PC-3 (cell line): ENCODE measurements at regions not wholly inside any gene's neighbourhood (a gene's known extent, or its start where the extent isn't known, plus 50 kb on each side); places are given as distances from the start of the nearest gene placed in this dataset.

Experiments used
- ATAC-seq: fragments of 200-7000 bp; cut with Tn5 transposase; 2 replicates; pipeline ENCODE4 v1.9.1; 2020; ENCODE audit warnings: mild to moderate bottlenecking, moderate library complexity
- BruUV-seq: library from RNA; stranded (reverse); fragments of 400-500 nt; replicated peaks from 2 replicates; lab custom pipeline; 2021; lab: Mats Ljungman, UMichigan
- CTCF ChIA-PET: fragments of 300-600 bp; sonication (Branson Sonifier 250); formaldehyde crosslinking; loops from one replicate; lab custom pipeline; 2022; ENCODE audit warnings: antibody characterized with exemption; lab: Charles Lee
- POLR2A ChIA-PET: fragments of 300-600 bp; sonication (Branson Sonifier 250); formaldehyde crosslinking; loops from one replicate; lab custom pipeline; 2022; ENCODE audit warnings: antibody characterized with exemption; ENCODE audit not compliant: unreplicated experiment; lab: Charles Lee
- DNase-seq: peaks from one replicate; pipeline ENCODE4 v3.0.0-alpha.2; 2015
- H2AFZ ChIP-seq: fragments of 300-600 bp; sonication (generic); 2 replicates; pipeline ENCODE4 v1.6.0; 2016; ENCODE audit warnings: antibody characterized with exemption, low read length
- H3F3A ChIP-seq: fragments of 300-600 bp; sonication (generic); one replicate; pipeline ENCODE4 v1.6.0; 2017; ENCODE audit warnings: antibody characterized with exemption, low read length, control low read depth, mild to moderate bottlenecking; ENCODE audit not compliant: unreplicated experiment
- H3K27ac ChIP-seq: fragments of 300-600 bp; sonication (generic); 2 replicates; pipeline ENCODE4 v1.5.1; 2016; ENCODE audit warnings: mild to moderate bottlenecking, low read length
- H3K27me3 ChIP-seq: fragments of 300-600 bp; sonication (generic); 2 replicates; pipeline ENCODE4 v1.6.1; 2016; ENCODE audit warnings: low read length, mixed read lengths
- H3K36me3 ChIP-seq: fragments of 300-600 bp; sonication (generic); 2 replicates; pipeline ENCODE4 v1.6.1; 2016; ENCODE audit warnings: low read depth, mixed run types, low read length, mixed read lengths
- H3K4me1 ChIP-seq: fragments of 300-600 bp; sonication (generic); 2 replicates; pipeline ENCODE4 v1.5.1; 2016; ENCODE audit warnings: low read length; ENCODE audit not compliant: insufficient read depth
- H3K4me2 ChIP-seq: fragments of 300-600 bp; sonication (generic); 2 replicates; pipeline ENCODE4 v1.6.0; 2016; ENCODE audit warnings: low read length
- H3K4me3 ChIP-seq: fragments of 300-600 bp; sonication (generic); 2 replicates; pipeline ENCODE4 v1.5.1; 2016; ENCODE audit warnings: mild to moderate bottlenecking, low read length, mixed read lengths
- H3K79me2 ChIP-seq: fragments of 300-600 bp; sonication (generic); 2 replicates; pipeline ENCODE4 v1.6.1; 2017; ENCODE audit warnings: low read length, mixed read lengths
- H3K9ac ChIP-seq: fragments of 300-600 bp; sonication (generic); 2 replicates; pipeline ENCODE4 v1.6.0; 2016; ENCODE audit warnings: mild to moderate bottlenecking, low read length
- H3K9me2 ChIP-seq: fragments of 300-600 bp; sonication (generic); replicated peaks from 2 replicates; pipeline ENCODE4 v1.6.1; 2016; ENCODE audit warnings: mixed run types, low read length, mixed read lengths
- H3K9me3 ChIP-seq: fragments of 300-600 bp; sonication (generic); 2 replicates; pipeline ENCODE4 v1.6.1; 2016; ENCODE audit warnings: low read length, mixed read lengths
- H4K20me1 ChIP-seq: fragments of 300-600 bp; sonication (generic); 2 replicates; pipeline ENCODE4 v1.6.1; 2016; ENCODE audit warnings: low read length, mixed read lengths
- EZH2 ChIP-seq: fragments of 300-600 bp; sonication (generic); IDR thresholded peaks from one replicate; pipeline ENCODE4 v1.6.1; 2017; ENCODE audit warnings: antibody characterized with exemption, mild to moderate bottlenecking, low read length; ENCODE audit not compliant: unreplicated experiment
- EZH2phosphoT487 ChIP-seq: fragments of 300-600 bp; sonication (generic); IDR thresholded peaks from 2 replicates; pipeline ENCODE4 v1.6.1; 2018; ENCODE audit warnings: mild to moderate bottlenecking, antibody characterized with exemption, low read length, borderline replicate concordance
- intact Hi-C: fragments of 100-400 bp; cut with micrococcal nuclease; formaldehyde crosslinking; loops from 2 replicates; pipeline ENCODE4 v1.9.0; 2023
- TF ChIP-seq, protein P1 (sequence below): fragments of 300-600 bp; sonication (generic); conservative IDR thresholded peaks from 2 replicates; pipeline ENCODE4 v1.5.1; 2017; ENCODE audit warnings: antibody characterized with exemption, low read depth, mild to moderate bottlenecking, low read length

DNA sequence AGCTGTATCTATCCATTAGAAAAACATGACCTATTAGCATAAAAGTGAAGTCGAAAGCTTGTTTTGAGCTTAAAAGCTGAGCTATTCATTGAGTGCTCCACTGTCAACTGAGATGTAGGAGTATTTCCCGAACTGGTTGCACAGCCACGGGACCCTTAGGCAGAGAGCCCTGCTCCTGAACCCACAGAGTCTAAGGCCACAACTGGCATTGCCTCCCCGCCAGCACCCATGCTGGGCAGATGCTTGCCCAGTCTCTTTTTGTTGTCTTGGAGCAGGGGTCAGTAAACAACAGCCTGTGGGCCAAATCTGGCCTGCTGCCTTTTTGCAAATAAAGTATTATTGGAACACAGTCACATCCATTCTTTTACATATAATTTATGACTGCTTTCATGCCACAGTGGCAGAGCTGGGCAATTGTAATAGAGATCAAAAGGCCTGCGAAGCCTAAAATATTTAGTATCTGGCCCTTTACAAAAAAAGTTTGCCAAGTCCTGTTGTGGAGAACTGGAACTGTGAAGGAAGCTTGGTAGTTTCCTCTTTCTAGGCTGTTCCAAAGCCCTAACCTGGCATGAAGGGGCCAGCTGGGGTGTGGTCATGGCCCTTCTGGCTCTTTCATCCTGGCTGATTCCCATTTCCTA is 58.4 kb upstream of the WAPL start:
- Histone ChIP-seq H3K27ac (no peak overlapping the region), H3K9ac (no peak overlapping the region), H3K36me3 (no peaks in the 10 kb centered on the region), H3K9me3 (no peaks in the 10 kb centered on the region), H3K27me3 (no peaks in the 10 kb centered on the region), H3F3A (no peaks in the 10 kb centered on the region), H2AFZ (no peak overlapping the region), H3K79me2 (no peaks in the 10 kb centered on the region), H4K20me1 (no peaks in the 10 kb centered on the region), H3K4me1 (no peaks in the 10 kb centered on the region), H3K4me3 (no peak overlapping the region), H3K9me2 (no peaks in the 10 kb centered on the region), H3K4me2 (no peak overlapping the region)
- no peak for ATAC-seq
- POLR2A ChIA-PET, result no interaction called here
- CTCF ChIA-PET, result no interaction called here
- TF ChIP-seq EZH2phosphoT487 (no peak), EZH2 (no peak)
- TF ChIP-seq, protein P1, sequence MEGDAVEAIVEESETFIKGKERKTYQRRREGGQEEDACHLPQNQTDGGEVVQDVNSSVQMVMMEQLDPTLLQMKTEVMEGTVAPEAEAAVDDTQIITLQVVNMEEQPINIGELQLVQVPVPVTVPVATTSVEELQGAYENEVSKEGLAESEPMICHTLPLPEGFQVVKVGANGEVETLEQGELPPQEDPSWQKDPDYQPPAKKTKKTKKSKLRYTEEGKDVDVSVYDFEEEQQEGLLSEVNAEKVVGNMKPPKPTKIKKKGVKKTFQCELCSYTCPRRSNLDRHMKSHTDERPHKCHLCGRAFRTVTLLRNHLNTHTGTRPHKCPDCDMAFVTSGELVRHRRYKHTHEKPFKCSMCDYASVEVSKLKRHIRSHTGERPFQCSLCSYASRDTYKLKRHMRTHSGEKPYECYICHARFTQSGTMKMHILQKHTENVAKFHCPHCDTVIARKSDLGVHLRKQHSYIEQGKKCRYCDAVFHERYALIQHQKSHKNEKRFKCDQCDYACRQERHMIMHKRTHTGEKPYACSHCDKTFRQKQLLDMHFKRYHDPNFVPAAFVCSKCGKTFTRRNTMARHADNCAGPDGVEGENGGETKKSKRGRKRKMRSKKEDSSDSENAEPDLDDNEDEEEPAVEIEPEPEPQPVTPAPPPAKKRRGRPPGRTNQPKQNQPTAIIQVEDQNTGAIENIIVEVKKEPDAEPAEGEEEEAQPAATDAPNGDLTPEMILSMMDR, result no peak
- no peak for DNase-seq
- intact Hi-C loops, result no loop called here
- BruUV-seq, result no TSS peak

DNA sequence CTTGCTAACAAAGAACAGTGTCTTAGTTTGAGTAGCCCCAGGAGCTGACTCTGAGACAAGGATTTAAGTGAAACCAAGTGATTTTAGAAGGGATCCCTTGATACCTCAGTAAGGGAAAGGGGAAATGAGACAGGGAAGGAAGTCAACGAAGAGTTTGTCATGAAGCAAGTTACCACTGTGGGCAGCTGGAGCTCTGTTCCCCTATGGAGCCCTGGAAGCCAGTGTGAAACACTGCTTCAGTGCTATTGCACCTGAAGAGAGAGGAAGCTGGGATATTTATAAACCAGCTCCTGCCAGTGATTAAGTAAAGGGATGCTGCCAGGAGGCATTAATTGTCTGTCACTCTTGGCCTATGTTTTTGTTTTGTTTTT is 58.9 kb upstream of the WAPL start:
- CTCF ChIA-PET, result no interaction called here
- H3K9me3 ChIP-seq, result no peaks in the 10 kb centered on the region
- no TSS peak for BruUV-seq

DNA sequence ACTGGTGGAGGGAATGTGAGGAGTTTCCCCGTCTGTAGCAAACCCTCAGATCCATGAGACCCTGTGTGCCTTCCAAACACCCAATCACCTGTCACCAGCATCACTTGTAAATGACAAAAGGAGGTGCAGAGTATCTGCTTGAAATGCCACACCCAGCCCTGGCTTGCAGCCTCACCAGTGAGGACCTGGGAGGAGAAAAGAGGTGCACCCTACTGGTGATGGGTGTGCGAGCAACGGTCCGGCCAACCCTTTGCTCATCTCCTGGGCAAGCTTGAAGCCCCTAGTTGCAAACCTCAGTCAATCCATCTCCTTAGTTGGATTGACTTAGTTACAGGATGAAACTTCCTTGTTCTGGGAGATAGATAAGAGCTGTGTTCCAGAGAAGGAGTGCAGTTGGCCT is 62.4 kb upstream of the WAPL start:
- Histone ChIP-seq H3K4me1 (no peaks in the 10 kb centered on the region; the same call in 1 of the 2 replicates), H3K4me3 (no peak overlapping the region), H3K79me2 (no peaks in the 10 kb centered on the region), H4K20me1 (no peaks in the 10 kb centered on the region), H2AFZ (no peak overlapping the region), H3F3A (no peaks in the 10 kb centered on the region), H3K9me2 (no peaks in the 10 kb centered on the region), H3K9ac (no peak overlapping the region), H3K27me3 (no peaks in the 10 kb centered on the region), H3K36me3 (no peaks in the 10 kb centered on the region), H3K4me2 (no peak overlapping the region), H3K27ac (no peak overlapping the region), H3K9me3 (no peaks in the 10 kb centered on the region)
- ChIA-PET CTCF (no interaction called here), POLR2A (no interaction called here)
- DNase-seq (peak; percentile 15), ATAC-seq (peak; percentile 32; the same call in 1 of the 2 replicates)
- no TSS peak for BruUV-seq
- TF ChIP-seq, protein P1, result 0 out of 2 replicates have a peak, but pooled peaks have one; percentile 17
- TF ChIP-seq EZH2, result no peak
- TF ChIP-seq EZH2phosphoT487, result no peak
- intact Hi-C loops, result no loop called here

More for the DNA sequence above, 58.9 kb upstream of the WAPL start:
- DNase-seq (no peak), ATAC-seq (no peak)
- H3F3A ChIP-seq, result no peaks in the 10 kb centered on the region
- no peak for TF ChIP-seq EZH2phosphoT487
- no peak for TF ChIP-seq EZH2
- TF ChIP-seq, protein P1, result no peak
- H3K4me1 ChIP-seq, result no peaks in the 10 kb centered on the region; the same call in 1 of the 2 replicates
- no peak overlapping the region for H3K4me2 ChIP-seq
- no peak overlapping the region for H3K27ac ChIP-seq
- intact Hi-C loops, result no loop called here
- H3K27me3 ChIP-seq, result no peaks in the 10 kb centered on the region
- no peak overlapping the region for H3K4me3 ChIP-seq
- no peak overlapping the region for H2AFZ ChIP-seq
- no peaks in the 10 kb centered on the region for H3K9me2 ChIP-seq
- no peak overlapping the region for H3K9ac ChIP-seq
- H3K36me3 ChIP-seq, result no peaks in the 10 kb centered on the region
- POLR2A ChIA-PET, result no interaction called here
- H3K79me2 ChIP-seq, result no peaks in the 10 kb centered on the region
- no peaks in the 10 kb centered on the region for H4K20me1 ChIP-seq
